ENCODE measurements at regions not wholly inside any gene's neighbourhood (a gene's known extent, or its start where the extent isn't known, plus 50 kb on each side); places are given as distances from the start of the nearest gene placed in this dataset.

DNA sequence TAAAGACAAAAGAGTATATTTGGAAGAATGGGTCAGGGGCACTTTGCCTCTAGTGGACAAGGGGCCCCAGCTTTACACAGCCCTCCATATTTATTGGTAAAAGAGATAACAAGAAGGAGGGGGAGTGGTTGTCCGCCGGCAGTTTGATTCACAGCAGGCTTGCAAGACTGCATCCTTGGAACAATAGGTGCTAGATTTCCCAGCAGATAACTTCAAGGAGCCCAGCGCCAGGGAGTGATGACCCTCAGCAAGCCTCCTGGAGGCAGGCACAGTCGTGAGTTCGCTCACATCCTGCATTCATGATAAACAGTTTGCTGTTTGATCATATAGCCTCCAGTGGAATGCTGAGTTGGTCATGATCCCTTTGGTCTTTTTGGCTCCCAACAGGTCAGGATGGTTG is 67.8 kb upstream of the INCENP start:
- H3K4me3 ChIP-seq = no peak overlapping the region
- H3K4me1 ChIP-seq = peaks cover 10% of the 10 kb centered on the region
- TF ChIP-seq, protein P1, sequence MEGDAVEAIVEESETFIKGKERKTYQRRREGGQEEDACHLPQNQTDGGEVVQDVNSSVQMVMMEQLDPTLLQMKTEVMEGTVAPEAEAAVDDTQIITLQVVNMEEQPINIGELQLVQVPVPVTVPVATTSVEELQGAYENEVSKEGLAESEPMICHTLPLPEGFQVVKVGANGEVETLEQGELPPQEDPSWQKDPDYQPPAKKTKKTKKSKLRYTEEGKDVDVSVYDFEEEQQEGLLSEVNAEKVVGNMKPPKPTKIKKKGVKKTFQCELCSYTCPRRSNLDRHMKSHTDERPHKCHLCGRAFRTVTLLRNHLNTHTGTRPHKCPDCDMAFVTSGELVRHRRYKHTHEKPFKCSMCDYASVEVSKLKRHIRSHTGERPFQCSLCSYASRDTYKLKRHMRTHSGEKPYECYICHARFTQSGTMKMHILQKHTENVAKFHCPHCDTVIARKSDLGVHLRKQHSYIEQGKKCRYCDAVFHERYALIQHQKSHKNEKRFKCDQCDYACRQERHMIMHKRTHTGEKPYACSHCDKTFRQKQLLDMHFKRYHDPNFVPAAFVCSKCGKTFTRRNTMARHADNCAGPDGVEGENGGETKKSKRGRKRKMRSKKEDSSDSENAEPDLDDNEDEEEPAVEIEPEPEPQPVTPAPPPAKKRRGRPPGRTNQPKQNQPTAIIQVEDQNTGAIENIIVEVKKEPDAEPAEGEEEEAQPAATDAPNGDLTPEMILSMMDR (IDR thresholded peaks at IDR 0.05; ENCODE audit: borderline replicate concordance) = no peak
- no peaks in the 10 kb centered on the region for H3K36me3 ChIP-seq
- H3K9me3 ChIP-seq (replicated peaks) = no peaks in the 10 kb centered on the region
- no peaks in the 10 kb centered on the region for H3K27me3 ChIP-seq (ENCODE audit: low read depth)
- DNase-seq = no peak
- H3K27ac ChIP-seq (replicated peaks) = no peak overlapping the region
- intact Hi-C loops (cut with micrococcal nuclease) = no loop called here

DNA sequence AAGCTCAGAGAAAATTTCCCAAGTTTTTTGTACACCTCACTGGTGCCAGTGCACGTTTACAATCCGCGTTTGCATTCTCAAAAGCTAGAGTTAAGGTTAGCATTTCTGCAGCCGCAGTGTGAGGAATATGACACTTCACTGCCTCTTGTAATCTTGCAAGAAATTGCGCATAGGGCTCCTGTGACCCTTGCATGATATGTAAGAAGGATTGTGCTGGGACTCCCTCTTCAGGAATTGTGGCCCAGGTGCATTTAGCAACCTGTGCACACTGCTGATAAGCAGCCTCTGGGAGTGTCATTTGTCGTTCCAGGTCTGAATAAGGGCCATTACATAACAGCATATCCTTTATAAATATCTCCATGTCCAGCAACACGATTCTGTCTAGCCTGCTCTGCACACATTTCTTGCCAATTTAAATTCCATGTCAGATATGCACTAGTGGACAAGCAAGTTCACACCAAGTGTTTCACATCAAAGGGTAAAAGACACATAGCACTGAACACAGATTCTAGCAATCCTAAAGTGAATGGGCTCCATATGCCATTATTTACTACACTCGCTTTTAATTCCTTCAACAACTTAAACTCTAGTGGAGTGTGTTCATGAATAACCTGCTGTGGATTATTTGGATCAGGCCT is 69.2 kb upstream of the INCENP start:
- DNase-seq = no peak
- Histone ChIP-seq H3K36me3 (no peaks in the 10 kb centered on the region), H3K27ac (replicated peaks) (no peak overlapping the region), H3K27me3 (ENCODE audit: low read depth) (no peaks in the 10 kb centered on the region), H3K9me3 (replicated peaks) (no peaks in the 10 kb centered on the region), H3K4me3 (no peak overlapping the region), H3K4me1 (peaks cover 10% of the 10 kb centered on the region)
- TF ChIP-seq, protein P1 (IDR thresholded peaks at IDR 0.05; ENCODE audit: borderline replicate concordance) = peak; percentile 54
- intact Hi-C loops (cut with micrococcal nuclease) = no loop called here

DNA sequence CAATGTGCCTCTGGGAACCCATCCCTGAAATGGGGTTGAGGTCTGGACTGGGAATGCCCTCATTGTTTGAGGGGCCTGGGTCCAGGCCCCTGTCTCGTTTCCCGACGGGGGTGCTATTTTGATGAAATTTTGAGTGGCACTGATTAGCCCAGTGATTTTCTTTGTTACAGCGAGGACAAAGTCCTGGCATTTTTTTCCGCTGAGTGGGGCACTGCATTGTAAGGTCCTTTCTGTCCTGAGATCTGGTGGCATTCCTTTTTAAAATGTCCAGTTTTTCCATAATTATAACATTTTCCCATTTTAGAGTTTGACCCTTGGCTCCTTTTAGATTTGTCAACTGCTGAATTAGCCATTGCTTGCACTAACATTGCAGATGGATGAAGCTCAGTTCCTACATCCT is 69.7 kb upstream of the INCENP start:
- H3K27ac ChIP-seq (replicated peaks) = no peak overlapping the region
- no peak for DNase-seq
- no peaks in the 10 kb centered on the region for H3K27me3 ChIP-seq (ENCODE audit: low read depth)
- peaks cover 10% of the 10 kb centered on the region for H3K4me1 ChIP-seq
- no peak overlapping the region for H3K4me3 ChIP-seq
- no peaks in the 10 kb centered on the region for H3K9me3 ChIP-seq (replicated peaks)
- TF ChIP-seq, protein P1 (IDR thresholded peaks at IDR 0.05; ENCODE audit: borderline replicate concordance) = no peak
- intact Hi-C loops (cut with micrococcal nuclease) = no loop called here
- H3K36me3 ChIP-seq = no peaks in the 10 kb centered on the region

DNA sequence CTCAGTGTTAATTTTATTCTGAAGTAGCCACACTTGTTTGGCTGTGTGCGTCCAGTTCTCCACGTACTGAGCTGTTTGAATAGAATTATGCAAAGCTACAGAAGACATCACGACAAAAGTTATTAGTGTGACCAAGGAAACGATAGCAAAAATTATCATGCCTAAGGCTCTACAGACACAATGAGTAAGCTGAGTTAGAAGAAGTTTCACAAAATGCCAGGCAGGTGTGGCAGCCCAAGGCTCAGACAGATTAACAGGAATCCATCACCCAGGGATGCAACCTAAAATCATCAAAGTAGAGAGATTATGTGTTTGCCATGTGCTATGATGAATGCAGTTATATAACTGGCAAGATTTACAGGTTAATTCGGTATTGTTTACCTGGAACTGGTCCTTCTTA is 73.1 kb upstream of the INCENP start:
- Histone ChIP-seq H3K4me3 (no peak overlapping the region), H3K27ac (replicated peaks) (no peak overlapping the region), H3K4me1 (peaks cover 4% of the 10 kb centered on the region), H3K27me3 (ENCODE audit: low read depth) (no peaks in the 10 kb centered on the region), H3K36me3 (no peaks in the 10 kb centered on the region), H3K9me3 (replicated peaks) (no peaks in the 10 kb centered on the region)
- intact Hi-C loops (cut with micrococcal nuclease) = no loop called here
- no peak for DNase-seq
- TF ChIP-seq, protein P1 (IDR thresholded peaks at IDR 0.05; ENCODE audit: borderline replicate concordance) = no peak

- Histone ChIP-seq H3K27ac (replicated peaks) (no peak overlapping the region), H3K4me3 (no peak overlapping the region), H3K27me3 (ENCODE audit: low read depth) (no peaks in the 10 kb centered on the region), H3K9me3 (replicated peaks) (no peaks in the 10 kb centered on the region), H3K4me1 (no peaks in the 10 kb centered on the region), H3K36me3 (no peaks in the 10 kb centered on the region)
- DNase-seq = no peak
- TF ChIP-seq, protein P1 (IDR thresholded peaks at IDR 0.05; ENCODE audit: borderline replicate concordance) = no peak
- intact Hi-C loops (cut with micrococcal nuclease) = no loop called here
Measured at GRCh38 chr11:62048100-62048499, 75.7 kb upstream of the INCENP start.
